GM18868 (cell line): ENCODE measurements at regions not wholly inside any gene's neighbourhood (a gene's known extent, or its start where the extent isn't known, plus 50 kb on each side); places are given as distances from the start of the nearest gene placed in this dataset.
"Not testable (repeated sequence)": the region's sequence is repeated elsewhere in the genome, so short reads cannot be mapped to it uniquely, and the experiment has no call there.

Experiments
- ATAC-seq: cut with Tn5 transposase; IDR thresholded peaks from one replicate; pipeline ENCODE4 v1.9.1; 2021; ENCODE audit warnings: mild to moderate bottlenecking, moderate library complexity; ENCODE audit not compliant: unreplicated experiment

DNA sequence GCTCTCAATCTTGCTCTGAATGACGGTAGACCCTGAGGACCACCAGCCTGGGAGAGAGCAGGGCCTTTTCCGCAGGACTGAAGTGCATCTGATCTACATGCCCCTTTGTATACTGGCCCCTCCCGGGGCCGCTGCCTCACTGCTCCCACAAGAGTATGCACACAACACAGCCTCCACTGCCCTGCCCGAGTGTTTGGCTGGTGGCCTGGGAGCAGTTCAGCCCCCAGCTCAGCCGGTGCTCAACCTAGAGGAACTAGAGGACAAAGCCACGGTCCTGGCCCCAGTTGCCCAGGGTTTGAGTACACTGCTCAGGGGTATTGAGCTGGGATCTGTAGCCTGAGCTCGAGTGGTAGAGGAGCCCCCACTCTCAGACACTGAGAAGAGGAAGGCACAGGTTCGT is 118.9 kb upstream of the CAB39 start:
- no peak for ATAC-seq

DNA sequence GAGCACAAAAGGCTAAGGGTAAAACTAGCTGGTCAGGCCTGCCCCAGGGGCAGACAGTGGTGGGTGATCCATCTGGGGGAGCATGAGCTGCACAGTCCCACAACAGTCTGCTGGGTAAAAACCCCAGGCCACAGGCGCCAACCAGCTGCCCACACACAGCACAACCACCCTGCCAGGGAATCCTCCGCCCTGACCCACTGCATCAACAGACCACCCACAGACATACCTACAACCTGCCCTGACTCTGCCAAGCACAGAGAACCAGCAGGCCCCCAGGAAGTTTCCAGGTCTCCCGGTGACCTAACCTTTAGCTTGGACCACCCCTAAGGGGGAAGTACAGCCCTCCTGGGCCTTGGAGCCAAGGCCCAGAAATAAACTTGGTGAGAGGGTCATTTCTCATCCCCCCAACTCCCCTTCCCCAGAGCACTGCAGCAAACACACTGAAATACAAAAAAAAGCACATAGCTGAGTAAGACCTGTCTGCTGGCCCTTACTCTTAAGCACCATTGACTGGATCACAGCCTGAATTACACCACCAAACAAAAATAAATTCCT is 118.3 kb upstream of the CAB39 start:
- no peak for ATAC-seq

DNA sequence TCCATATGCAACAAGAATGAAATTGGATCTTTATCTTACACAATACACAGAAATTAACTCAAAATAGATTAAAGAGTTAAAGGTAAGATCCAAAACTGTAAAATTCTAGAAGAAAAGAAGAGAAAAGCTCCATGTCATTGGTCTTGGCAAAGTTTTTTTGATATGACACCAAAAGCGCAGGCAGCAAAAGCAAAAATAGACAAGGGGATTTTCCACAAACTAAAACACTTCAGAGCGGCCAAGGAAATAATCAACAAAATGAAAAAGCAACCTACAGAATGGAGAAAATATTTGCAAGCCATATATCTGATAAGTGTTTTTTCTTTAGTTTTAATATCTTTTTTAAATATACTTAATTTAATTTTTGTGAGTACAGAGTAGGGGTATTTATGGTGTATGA is 112.8 kb upstream of the CAB39 start:
- no peak for ATAC-seq

DNA sequence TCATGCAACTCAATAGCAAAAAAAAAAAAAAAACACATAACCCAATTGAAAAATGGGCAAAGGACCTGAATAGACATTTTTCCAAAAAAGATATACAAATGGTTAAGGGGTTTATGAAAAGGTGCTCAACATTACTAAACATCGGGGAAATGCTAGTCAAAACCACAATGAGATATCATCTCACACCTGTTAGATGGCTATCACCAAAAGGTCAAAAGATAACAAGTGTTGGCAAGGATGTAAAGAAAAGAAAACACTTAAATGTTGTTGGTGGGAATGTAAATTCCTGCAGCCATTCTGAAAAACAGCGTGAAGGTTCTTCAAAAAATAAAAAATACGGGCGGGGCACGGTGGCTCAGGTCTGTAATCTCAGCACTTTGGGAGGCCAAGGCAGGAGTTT is 112.4 kb upstream of the CAB39 start:
- no peak for ATAC-seq

DNA sequence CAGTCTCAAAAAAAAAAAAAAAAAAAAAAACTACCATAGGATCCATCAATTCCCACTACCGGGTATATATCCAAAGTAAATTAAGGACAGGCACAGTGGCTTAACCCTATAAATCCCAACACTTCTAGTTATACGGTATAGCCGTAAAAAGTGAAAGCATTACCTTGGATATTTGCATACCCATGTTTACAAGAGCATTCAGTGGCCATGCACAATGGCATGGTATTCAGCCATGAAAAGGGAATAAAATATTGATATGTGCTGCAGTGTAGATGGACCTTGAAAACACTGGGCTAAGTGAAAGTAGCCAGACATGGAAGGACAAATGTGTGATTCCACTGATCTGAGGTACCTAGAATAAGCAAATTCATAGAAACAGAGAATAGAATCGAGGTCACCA is 111.8 kb upstream of the CAB39 start:
- ATAC-seq = no peak

DNA sequence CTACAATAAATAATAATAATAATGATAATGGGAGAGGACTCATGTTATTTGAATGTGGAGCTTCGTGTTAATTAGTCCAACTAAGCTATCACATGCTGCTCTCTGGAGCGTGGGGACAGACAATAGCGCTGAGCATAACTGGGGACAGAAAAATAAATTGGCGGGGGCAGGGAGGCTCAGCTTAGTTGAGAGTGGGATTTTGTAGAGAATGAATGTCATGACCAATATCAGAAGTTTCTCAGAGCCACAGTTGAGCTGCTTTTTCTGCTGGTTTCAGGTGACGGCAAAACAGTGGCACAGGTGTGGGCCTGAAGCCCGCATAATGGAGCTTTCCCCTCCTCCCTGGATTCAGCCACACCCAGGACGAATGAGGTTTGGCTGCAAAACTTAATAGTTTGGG is 111.1 kb upstream of the CAB39 start:
- peak; percentile 71 for ATAC-seq

DNA sequence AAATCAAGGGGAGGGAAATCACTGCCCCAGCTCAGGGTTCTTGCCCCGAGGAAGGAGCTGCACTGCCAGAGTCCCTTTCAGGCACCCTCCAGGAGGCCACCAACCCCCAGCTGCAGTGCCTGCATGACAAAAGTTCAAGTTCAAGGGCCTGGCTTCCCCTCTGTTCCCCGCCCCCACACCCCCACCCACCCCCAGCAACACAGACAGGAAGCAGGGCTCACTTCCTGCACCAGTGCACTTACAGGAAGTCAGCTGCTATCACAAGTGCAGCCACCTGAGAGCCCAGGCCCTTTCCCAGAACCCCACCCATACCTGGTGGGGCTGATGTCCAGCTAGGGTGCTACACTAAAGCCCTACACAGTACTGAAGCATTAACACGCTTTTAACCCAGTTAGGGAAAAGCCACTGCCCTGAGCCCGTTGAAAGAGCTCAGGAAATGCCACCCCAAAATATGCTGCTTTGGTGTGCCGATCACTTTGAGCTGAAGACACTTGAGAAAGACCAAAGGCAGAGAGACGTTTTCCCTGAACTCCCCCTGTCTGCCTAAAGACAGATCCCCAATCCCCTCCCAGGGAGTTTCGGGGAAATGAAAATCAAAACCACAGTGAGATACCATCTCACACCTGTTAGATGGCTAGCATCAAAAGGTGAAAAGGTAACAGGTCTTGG is 109.9 kb upstream of the CAB39 start:
- peak; percentile 57 for ATAC-seq

DNA sequence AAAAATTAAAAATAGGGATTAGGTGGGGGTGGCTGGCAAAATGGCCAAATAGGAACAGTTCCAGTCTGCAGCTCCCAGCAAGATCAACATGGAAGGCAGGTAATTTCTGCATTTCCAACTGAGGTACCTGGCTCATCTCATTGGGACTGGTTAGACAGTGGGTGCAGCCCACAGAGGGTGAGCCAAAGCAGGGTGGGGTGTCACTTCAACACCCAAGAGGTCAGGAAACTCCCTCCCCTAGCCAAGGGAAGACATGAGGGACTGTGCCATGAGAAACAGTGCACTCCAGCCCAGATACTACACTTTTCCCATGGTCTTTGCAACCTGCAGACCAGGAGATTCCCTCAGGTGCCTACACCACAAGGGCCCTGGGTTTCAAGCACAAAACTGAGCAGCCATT is 109.3 kb upstream of the CAB39 start:
- ATAC-seq = not testable (repeated sequence)

DNA sequence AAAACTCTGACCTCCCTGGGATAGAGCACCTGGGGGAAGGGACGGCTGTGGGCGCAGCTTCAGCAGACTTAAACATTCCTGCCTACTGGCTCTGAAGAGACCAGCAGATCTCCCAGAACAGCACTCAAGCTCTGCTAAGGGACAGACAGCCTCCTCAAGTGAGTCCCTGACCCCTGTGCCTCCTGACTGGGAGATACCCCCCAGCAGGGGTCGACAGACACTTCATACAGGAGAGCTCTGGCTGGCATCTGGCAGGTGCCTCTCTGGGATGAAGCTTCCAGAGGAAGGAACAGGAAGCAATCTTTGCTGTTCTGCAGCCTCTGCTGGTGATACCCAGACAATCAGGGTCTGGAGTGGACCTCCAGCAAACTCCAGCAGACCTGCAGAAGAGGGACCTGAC is 108.5 kb upstream of the CAB39 start:
- not testable (repeated sequence) for ATAC-seq

DNA sequence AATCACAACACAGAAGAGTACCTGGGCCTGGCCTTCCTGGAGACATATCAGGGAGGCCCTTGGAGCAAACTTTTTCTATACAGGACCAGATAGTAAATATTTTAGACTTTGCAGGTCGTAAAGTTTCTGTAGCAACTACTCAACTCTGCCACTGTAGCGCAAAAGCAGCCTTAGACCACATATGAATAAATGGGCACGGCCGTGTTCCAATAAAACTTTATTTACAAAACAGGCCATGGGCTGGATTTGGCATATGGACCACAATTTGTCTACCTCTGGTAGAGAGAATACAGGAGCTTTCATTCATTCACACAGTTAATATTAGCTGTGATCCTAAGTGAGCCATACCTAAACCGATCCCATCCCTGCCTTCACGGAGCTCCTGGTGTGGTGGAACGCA is 98.6 kb upstream of the CAB39 start:
- no peak for ATAC-seq

DNA sequence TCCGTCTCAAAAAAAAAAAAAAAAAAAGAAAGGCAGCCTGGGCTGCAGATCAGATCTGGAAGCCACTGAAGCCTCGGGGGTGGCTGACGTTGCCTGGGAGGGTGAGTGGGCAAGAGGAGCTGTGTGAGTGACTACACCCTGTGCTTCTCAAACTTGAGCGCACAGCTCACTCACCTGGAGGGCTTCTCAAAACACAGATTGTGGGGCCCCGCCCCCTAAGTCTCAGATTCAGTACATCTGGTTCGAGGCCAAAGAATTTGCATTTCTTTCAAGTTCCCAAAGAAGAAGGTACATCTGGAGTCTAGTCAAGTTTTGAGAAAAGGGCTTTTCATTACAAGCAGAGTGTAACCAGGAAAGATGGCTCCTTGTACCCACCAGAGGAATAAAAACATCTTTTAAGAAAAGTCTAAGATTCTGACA is 97.7 kb upstream of the CAB39 start:
- peak; percentile 88 for ATAC-seq

DNA sequence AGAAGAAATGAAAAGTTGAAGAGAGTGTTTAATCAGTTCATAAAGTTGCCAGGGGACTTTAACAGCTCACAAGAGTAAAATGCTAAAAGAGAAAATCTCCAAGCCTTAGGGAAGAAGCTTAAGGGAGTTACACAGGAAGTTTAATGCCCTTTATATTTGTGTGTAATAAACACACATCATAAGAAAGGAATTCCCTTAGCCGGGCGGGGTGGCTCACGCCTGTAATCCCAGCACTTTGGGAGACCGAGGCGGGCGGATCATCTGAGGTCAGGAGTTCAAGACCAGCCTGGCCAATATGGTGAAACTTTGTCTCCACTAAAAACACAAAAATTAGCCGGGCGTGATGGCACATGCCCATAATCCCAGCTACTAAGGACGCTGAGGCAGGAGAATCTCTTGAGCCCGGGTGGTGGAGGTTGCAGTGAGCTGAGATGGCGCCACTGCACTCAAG is 95.4 kb upstream of the CAB39 start:
- not testable (repeated sequence) for ATAC-seq

DNA sequence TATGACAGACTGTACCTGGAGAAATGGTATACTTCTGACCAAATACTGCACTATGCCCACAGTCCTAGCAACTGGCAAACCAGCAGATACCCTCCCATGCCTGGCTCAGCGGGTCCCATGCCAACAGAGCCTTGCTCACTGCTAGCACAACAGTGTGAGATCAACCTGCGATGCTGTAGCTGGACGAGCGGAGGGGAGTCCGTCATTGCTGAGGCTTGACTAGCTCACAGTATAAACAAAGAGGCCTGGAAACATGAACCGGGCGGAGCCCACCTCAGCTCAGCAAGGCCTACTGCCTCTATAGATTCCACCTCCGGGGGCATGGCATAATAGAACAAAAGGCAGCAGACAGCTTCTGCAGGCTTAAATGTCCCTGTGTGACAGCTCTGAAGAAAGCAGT is 93.2 kb upstream of the CAB39 start:
- ATAC-seq = no peak

DNA sequence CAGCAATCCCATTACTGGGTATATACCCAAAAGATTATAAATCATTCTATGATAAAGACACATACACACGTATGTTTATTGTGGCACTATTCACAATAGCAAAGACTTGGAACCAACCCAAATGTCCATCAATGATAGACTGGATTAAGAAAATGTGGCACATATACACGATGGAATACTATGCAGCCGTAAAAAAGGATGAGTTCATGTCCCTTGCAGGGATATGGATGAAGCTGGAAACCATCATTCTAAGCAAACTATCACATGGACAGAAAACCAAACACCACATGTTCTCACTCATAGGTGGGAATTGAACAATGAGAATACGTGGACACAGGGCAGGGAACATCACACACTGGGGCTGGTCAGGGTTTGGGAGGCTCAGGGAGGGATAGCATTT is 87.4 kb upstream of the CAB39 start:
- ATAC-seq = not testable (repeated sequence)

DNA sequence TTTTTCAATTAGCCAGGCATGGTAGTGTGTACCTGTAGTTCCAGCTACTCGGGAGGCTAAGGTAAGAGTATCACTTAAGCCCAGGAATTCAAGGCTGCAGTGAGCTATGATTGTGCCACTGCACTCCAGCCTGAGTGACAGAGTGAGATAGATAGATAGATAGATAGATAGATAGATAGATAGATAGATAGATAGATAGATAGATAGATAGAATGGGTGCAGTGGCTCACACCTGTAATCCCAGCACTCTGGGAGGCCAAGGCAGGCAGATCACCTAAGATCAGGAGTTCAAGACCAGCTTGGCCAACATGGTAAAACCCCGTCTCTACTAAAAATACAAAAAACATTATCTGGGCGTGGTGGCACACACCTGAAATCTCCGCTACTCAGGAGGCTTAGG is 85.6 kb upstream of the CAB39 start:
- not testable (repeated sequence) for ATAC-seq

DNA sequence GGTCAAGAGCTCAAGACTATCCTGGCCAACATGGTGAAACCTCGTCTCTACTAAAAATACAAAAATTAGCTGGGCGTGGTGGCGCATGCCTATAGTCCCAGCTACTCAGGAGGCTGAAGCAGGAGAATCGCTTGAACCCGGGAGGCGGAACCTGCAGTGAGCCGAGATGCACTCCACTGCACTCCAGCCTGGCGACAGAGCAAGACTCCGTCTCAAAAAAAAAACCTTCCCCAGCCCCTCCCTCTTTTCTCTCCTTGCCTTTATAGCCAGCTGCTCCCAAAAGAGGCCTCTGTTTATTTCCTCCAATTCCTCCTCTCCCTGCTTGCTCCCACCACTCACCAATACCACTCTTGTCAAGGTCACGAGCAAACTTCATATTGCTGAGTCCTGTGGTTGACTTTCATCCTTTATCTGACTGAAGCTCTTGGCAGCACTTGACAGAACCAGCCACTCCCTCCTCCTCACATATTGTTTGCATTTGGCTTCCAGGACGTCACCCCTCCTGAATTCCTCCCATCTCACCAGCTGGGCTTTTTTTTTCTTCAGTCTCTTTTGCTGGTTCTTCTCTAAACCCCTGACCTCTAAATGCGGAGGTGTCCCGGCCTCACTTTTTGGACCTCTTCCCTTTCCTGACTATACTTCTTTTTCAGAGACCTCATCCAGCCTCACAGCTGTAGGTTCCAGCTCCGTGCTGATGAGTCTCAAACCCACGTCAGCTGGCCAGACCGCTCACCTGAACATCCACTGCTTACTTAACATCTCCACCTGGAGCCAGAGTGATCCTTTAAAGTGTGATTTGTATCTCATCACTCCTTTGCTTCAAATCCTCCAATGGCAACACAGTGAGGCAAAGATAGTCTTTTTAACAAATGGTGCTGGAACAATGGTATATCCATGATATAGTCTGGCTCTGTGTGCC is 84.6 kb upstream of the CAB39 start:
- no peak for ATAC-seq

DNA sequence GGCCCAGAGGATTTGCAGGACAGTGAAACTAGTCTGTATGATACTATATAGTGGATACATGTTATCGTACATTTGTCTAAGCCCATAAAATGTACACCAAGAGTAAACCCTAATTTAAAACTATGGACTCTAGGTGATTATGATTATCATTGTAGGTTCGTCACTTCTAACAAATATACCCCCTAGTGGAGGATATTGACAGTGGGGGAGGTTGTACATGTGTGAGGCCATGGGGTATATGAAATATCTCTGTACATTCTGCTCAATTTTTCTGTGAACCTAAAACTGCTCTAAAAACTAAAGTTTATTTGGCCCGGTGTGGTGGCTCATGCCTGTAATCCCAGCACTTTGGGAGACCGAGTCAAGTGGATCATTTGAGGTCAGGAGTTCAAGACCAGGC is 81.2 kb upstream of the CAB39 start:
- no peak for ATAC-seq

DNA sequence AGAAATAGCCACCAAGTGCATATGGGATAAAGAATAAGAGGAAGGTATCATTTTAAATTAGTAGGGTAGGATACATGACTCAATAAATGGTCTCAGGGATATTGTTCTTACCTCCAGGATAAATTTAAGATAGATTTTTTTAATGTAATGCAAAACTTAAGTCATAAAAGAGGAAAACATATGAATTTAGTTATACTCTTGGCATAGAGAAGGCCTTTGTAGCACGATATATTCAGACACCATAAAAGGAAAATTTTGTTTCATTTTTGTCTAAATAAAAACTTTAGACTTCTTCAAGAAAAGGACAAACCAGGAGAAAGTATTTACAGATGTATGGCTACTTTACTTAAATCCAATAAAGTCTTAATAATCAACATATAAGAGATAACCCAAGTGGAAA is 78.5 kb upstream of the CAB39 start:
- no peak for ATAC-seq

DNA sequence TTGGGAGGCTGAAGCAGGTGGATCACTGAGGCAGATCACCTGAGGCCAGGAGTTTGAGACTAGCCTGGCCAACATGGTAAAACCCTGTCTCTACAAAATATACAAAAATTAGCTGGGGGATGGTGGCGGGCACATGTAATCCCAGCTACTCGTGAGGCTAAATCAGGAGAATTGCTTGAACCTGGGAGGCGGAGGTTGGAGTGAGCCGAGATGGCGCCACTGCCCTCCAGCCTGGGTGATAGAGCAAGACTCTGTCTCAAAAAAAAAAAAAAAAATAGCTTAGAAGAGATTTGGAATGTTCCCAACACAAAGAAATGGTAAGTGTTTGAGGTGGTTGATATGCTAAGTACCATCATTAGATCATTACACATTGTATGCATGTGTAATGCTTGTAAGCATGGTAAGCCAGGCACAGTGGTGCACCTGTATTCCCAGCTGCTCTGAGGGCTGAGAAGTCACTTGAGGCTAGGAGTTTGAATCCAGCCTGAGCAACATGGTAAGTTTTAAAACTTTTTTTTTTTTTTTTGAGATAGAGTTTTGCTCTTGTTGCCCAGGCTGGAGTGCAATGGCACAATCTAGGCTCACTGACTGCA is 77.8 kb upstream of the CAB39 start:
- not testable (repeated sequence) for ATAC-seq

DNA sequence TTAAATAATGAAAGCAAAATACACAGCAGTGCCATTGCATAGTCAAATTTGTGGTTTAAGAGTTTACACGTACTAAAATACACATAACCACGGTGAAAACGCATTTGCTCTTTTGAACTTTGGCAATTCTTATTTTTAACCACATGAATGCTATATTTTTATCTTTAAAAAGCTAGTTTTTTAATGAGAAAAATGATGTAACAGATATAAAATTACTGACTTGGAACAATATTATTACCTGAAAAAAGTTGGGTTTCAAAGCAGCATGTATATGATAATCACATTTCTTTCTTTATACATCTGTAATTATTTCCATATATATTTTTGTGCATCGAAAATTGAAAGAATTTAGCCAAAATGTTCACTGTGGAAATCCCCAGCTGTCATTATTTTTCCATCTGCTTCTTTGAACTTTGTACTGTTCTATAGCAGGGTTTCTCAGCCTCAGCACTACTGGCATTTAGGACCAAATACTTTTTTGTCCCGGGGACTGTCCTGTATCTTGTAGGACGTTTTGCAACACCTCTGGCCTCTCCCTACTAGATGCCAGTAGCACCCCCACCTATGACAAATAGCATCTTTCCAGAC is 75.9 kb upstream of the CAB39 start:
- ATAC-seq = peak; percentile 47

DNA sequence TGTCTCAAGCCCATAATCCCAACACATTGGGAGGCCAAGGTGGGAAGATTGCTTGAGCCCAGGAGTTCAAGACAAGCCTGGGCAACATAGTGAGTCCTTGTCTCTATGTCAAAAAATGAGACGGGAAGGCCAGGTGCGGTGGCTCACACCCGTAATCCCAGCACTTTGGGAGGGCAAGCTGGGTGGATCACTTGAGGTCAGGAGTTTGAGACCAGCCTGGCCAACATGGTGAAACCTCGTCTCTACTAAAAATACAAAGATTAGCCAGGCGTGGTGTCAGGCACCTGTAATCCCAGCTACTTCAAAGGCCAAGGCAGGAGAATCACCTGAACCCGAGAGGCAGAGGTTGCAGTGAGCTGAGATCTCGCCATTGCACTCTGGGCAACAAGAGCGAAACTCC is 75.2 kb upstream of the CAB39 start:
- not testable (repeated sequence) for ATAC-seq
